Cardiac fibroblast (primary cell): ENCODE measurements at regions not wholly inside any gene's neighbourhood (a gene's known extent, or its start where the extent isn't known, plus 50 kb on each side); places are given as distances from the start of the nearest gene placed in this dataset.

Experiments
- DNase-seq, 2 donors: peaks; one replicate each; pipeline versions ENCODE4 v3.0.0 to v3.0.0-alpha.2; 2010; ENCODE audit warnings: low read depth in 2 of 2
- H3K4me3 ChIP-seq, 2 donors: replicated peaks in 1 of 2; 1 replicate in 1 of 2; 2 replicates in 1 of 2; pipeline ENCODE4 v1.5.1; 2011; ENCODE audit warnings: low read depth in 2 of 2, low read length in 2 of 2, mild to moderate bottlenecking in 2 of 2, moderate library complexity in 1 of 2
- TF ChIP-seq, protein P1 (sequence below): IDR thresholded peaks from one replicate; pipeline ENCODE4 v1.5.1; 2011; ENCODE audit warnings: low read depth, mild to moderate bottlenecking, low read length, inconsistent platforms

DNA sequence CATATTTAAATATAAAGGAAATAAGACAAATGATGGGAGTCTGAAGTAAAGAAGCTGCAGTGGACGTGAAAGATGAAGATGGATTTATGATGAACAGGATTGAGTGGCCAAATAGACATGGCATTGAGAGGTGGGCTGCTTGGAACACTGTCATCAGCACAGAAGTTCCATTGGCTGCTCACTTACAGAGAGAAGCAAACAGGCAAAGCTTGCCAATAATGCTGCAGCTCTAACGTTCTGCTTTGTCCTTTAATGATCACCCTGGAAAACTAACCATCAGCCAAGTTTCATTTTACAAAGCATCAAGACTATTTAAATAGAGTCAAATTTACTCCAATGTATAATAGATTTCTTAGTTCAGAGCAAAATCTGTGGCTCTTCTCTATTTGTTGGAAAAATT, 721.4 kb downstream of the TMTC2 start:
- no peak for DNase-seq
- TF ChIP-seq, protein P1, sequence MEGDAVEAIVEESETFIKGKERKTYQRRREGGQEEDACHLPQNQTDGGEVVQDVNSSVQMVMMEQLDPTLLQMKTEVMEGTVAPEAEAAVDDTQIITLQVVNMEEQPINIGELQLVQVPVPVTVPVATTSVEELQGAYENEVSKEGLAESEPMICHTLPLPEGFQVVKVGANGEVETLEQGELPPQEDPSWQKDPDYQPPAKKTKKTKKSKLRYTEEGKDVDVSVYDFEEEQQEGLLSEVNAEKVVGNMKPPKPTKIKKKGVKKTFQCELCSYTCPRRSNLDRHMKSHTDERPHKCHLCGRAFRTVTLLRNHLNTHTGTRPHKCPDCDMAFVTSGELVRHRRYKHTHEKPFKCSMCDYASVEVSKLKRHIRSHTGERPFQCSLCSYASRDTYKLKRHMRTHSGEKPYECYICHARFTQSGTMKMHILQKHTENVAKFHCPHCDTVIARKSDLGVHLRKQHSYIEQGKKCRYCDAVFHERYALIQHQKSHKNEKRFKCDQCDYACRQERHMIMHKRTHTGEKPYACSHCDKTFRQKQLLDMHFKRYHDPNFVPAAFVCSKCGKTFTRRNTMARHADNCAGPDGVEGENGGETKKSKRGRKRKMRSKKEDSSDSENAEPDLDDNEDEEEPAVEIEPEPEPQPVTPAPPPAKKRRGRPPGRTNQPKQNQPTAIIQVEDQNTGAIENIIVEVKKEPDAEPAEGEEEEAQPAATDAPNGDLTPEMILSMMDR: no peak
- H3K4me3 ChIP-seq: no peak overlapping the region

DNA sequence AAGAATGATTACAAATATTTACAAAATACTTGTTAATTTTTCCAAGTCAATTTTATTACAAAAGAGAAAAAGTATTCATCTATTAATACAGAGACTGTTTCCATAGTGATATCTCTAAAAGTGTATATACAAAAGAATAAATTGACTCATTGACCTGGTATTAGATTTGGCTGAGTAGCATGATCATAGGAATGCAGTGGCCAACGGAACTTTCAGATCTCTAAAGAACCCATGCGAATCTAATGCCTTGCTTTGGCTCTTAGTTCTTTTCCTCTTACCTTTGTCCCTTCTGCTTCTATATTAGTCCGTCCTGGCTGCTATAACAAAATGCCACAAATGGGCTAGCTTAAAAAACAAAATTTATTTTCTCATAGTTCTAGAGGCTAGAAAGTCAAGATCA, 717.8 kb downstream of the TMTC2 start:
- TF ChIP-seq, protein P1: no peak
- no peak overlapping the region for H3K4me3 ChIP-seq
- DNase-seq: no peak

DNA sequence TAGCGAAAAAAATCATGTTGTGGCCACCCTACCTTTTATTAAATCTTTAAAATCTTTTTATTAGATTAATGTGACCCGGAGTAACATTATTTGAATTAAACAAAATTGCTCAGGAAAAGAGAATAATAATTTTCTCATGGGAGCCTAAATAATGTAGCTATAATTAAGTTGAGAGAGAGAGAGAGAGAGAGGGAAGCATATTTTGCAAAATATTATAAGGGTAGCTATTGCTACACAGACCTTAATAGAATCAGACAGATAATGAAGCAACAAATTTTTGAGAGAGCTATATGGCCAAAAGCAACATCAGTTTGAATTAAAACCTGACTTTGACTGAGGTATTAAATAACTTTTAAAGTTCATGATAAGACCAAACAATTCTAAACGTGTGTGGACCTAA, 703.5 kb downstream of the TMTC2 start:
- H3K4me3 ChIP-seq: no peak overlapping the region
- TF ChIP-seq, protein P1: no peak
- DNase-seq: no peak

DNA sequence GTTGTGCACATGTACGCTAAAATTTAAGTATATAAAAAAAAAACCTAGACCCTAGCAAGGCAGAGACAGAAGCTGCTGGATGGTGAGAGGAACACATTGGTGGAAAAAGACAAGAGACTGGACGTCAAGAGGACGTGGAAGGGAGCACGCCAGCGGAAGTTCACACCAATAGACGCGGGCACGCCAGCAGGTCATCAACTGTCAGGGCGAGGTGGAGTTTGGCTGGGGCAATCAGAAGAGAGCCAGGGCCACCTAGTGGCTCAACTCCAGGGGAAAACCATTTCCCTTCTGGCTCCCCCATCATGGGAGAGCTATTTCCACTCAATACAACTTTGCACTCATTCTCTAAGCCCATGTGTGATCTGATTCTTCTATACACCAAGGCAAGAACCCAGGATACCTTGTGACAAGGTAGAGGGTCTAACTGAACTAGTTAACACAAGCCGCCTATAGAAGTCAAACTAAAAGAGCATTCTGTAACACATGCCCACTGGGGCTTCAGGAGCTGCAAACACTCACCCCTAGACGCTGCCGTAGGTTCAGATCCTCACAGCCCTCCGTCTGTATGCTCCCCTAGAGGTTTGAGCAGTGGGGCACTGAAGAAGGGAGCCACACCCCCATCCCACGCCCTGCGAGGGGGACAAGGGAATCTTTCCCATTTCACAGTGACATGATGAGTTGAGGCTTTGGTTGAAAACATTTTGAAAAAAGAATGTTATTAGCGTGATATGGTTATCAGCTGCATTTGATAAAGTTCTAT, 702.7 kb downstream of the TMTC2 start:
- TF ChIP-seq, protein P1: no peak
- no peak overlapping the region for H3K4me3 ChIP-seq
- DNase-seq: no peak

DNA sequence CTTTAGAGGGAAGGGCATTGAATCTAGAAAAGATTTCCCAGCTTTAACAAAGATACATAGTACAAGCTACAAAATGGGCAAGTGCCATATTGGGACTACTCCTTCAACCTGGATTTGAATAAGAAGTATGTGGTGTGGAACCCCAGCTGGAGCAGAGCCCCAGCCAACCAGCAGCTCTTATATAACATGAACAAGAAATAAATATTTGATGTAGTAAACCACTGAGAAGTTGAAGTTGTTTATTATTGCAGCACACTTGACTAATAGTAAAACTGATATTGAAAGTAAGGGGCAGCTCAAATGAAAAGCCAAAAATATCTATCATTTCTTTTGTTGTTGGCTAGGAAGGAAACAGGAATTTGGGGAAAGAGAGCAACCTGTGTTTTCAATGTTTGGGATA, 701.8 kb downstream of the TMTC2 start:
- H3K4me3 ChIP-seq: no peak overlapping the region
- TF ChIP-seq, protein P1: no peak
- no peak for DNase-seq

DNA sequence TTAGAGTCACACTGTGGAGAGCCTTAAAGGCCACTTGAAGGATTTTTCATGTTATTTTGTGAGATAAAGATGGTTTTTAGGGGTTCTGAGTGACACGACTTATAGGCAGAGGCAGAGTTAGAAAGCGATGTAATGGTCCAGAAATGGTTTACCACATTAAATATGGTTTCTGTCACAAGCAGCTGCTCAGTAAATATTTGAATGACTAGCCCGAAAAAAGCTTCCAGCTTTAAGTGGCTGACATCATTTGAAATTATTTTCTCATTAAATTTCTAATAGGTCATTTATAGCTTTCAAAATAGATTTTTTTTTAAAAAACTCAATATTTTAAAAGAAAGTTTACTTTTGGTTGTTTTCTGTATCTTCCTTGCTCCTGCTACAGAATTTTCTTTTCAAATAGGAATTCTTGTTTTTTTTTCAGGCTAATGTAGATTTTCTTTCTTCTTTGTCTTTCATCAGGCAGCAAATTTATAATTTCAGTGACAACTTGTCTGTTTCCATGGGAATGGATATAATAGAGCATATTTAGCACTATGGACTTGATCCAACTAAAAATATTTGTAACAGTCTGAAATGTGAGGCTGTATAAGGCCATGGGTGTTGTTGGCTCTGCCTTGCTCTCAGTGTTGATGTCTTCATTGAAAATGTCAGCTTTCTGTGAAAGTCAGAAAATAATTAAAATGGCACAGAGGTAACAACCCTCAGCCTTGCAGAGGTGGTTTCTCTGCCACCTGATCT, 700.0 kb downstream of the TMTC2 start:
- TF ChIP-seq, protein P1: no peak
- no peak for DNase-seq
- no peak overlapping the region for H3K4me3 ChIP-seq
